WERI-Rb-1 (cell line): ENCODE measurements at regions not wholly inside any gene's neighbourhood (a gene's known extent, or its start where the extent isn't known, plus 50 kb on each side); places are given as distances from the start of the nearest gene placed in this dataset.
"Not testable (repeated sequence)": the region's sequence is repeated elsewhere in the genome, so short reads cannot be mapped to it uniquely, and the experiment has no call there.

Experiments used
- DNase-seq: peaks from one replicate; pipeline ENCODE4 v3.0.0-alpha.2; 2020
- H3K27ac ChIP-seq: fragments of 250-450 bp; sonication (Bioruptor Pico); 2 replicates; pipeline ENCODE4 v1.5.1; 2020; ENCODE audit warnings: mild to moderate bottlenecking, moderate library complexity
- H3K27me3 ChIP-seq: fragments of 250-450 bp; sonication (Bioruptor Pico); 2 replicates; pipeline ENCODE4 v1.5.1; 2021; ENCODE audit warnings: mild to moderate bottlenecking, low read depth, moderate library complexity; ENCODE audit not compliant: insufficient read depth, severe bottlenecking
- H3K36me3 ChIP-seq: fragments of 250-450 bp; sonication (Bioruptor Pico); 2 replicates; pipeline ENCODE4 v1.5.1; 2020; ENCODE audit warnings: mild to moderate bottlenecking, moderate library complexity
- H3K4me3 ChIP-seq: 2 replicates; pipeline ENCODE4 v1.5.1; 2011; ENCODE audit warnings: low read depth, mild to moderate bottlenecking, control low read depth, low read length
- H3K9me3 ChIP-seq: fragments of 250-450 bp; sonication (Bioruptor Pico); 2 replicates; pipeline ENCODE4 v1.5.1; 2021; ENCODE audit warnings: mild to moderate bottlenecking, moderate library complexity; ENCODE audit not compliant: severe bottlenecking
- TF ChIP-seq, protein P1 (sequence below): IDR thresholded peaks from 2 replicates; pipeline ENCODE4 v1.5.1; 2011; ENCODE audit warnings: low read depth, mild to moderate bottlenecking, control low read depth, inconsistent platforms, low read length

DNA sequence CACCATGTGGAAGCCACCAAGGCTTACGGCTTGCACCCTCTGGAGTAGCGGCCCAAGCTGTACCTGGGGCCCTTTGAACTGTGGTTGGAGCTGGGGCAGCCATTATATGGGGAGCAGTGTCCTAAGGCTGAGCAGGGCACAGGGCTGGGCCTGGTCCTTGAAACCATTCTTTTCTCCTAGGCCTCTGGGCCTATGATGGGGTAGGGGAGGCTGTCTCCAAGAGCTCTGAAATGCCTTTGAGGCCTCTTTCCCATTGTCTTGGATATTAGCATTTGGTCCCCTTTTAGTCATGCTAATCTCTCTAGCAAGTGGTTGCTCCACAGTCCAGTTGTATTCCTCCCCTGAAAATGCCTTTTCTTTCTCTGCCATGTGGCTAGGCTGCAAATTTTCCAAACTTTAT is 96.4 kb upstream of the ARX start:
- TF ChIP-seq, protein P1, sequence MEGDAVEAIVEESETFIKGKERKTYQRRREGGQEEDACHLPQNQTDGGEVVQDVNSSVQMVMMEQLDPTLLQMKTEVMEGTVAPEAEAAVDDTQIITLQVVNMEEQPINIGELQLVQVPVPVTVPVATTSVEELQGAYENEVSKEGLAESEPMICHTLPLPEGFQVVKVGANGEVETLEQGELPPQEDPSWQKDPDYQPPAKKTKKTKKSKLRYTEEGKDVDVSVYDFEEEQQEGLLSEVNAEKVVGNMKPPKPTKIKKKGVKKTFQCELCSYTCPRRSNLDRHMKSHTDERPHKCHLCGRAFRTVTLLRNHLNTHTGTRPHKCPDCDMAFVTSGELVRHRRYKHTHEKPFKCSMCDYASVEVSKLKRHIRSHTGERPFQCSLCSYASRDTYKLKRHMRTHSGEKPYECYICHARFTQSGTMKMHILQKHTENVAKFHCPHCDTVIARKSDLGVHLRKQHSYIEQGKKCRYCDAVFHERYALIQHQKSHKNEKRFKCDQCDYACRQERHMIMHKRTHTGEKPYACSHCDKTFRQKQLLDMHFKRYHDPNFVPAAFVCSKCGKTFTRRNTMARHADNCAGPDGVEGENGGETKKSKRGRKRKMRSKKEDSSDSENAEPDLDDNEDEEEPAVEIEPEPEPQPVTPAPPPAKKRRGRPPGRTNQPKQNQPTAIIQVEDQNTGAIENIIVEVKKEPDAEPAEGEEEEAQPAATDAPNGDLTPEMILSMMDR, result no peak
- no peaks in the 10 kb centered on the region for H3K9me3 ChIP-seq
- H3K36me3 ChIP-seq, result no peaks in the 10 kb centered on the region
- H3K27ac ChIP-seq, result no peak overlapping the region
- DNase-seq, result no peak
- H3K4me3 ChIP-seq, result no peak overlapping the region
- H3K27me3 ChIP-seq, result no peaks in the 10 kb centered on the region

DNA sequence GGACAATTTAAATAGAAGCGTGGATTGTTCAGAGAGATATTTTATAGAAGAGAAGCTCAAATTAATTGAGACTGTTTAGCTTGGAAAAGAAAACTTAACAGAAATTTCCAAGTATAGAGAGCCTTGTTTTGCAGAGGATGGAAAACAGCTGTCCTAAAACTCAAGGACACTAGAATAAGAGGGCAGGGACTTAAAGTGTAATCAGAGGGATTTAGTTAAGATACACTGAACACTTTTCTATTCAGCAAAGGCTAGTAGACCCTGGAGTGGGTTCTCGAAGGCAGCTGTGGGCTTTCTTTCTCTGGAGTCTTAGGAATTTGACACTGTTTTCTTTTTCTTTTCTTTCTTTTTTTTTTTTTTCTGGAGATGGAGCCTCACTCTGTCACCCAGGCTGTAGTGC is 92.7 kb upstream of the ARX start:
- H3K27ac ChIP-seq, result no peak overlapping the region
- TF ChIP-seq, protein P1, result no peak
- no peaks in the 10 kb centered on the region for H3K36me3 ChIP-seq
- no peak overlapping the region for H3K4me3 ChIP-seq
- DNase-seq, result no peak
- no peaks in the 10 kb centered on the region for H3K9me3 ChIP-seq
- no peaks in the 10 kb centered on the region for H3K27me3 ChIP-seq

DNA sequence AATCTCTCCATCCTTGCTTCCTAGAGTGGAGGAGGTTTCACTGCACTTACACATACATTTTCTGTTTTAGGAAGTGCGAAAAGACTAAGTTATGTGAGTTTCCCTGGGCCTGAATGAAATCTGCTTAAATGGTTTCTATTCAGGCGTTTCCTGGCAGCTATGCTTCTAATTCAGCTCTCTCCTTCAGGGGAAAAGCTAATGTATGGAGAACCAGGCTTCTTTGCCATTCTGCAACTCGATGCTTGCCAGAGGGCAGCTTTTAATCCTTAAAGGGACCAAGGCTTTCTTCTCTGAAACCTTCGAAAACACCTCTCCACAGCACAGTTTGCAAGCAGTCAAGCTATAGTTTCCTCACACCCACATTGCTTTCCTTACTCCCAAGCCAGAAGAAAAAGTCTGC is 89.5 kb upstream of the ARX start:
- Histone ChIP-seq H3K9me3 (no peaks in the 10 kb centered on the region), H3K27ac (no peak overlapping the region), H3K4me3 (no peak overlapping the region), H3K27me3 (no peaks in the 10 kb centered on the region), H3K36me3 (no peaks in the 10 kb centered on the region)
- TF ChIP-seq, protein P1, result no peak
- DNase-seq, result no peak

DNA sequence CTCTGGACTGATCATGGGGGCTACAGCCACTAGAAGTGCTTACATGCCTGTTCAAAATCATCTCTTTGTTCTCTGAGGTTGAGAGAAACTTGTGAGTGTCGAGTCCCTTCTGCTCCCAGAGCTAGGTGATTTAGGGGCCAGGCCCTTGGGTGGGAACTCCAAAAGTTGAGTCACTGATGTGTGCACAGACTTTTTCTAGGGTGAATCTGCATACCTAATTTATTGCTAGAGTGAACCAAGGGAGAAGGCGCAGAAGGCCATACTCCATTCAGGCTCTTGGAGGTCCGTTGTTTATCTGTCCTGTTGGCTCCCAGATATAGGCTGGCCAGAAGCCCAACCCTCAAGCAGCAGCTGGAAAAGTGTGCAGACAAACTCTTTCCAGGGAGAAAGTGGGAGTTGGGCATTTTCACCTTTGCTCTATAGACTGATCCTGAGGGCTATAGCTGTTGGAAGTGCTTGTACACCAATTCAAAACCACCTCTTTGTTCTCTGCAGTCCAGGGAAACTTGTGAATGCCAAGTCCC is 80.8 kb upstream of the ARX start:
- TF ChIP-seq, protein P1, result no peak
- H3K36me3 ChIP-seq, result no peaks in the 10 kb centered on the region
- peaks cover 3% of the 10 kb centered on the region for H3K27me3 ChIP-seq

DNA sequence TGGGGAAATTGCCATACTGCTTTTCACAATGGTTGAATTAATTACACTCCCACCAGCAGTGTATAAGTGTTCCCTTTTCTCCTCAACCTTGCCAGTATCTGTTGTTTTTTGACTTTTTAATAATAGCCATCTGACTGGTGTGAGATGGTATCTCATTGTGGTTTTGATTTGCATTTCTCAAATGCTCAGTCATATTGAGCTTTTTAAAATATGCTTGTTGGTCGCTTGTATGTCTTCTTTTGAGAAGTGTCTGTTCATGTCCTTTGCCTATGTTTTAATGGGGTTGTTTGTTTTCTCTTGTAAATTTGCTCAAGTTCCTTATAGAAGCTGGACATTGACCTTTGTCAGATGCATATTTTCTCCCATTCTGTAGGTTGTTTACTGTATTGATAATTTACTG is 75.4 kb upstream of the ARX start:
- H3K9me3 ChIP-seq, H3K27ac ChIP-seq, H3K27me3 ChIP-seq, DNase-seq, H3K36me3 ChIP-seq, H3K4me3 ChIP-seq: not testable (repeated sequence)

More for the DNA sequence above, 80.8 kb upstream of the ARX start:
- H3K9me3 ChIP-seq, result no peaks in the 10 kb centered on the region
- no peak for DNase-seq
- no peak overlapping the region for H3K27ac ChIP-seq
- no peak overlapping the region for H3K4me3 ChIP-seq

DNA sequence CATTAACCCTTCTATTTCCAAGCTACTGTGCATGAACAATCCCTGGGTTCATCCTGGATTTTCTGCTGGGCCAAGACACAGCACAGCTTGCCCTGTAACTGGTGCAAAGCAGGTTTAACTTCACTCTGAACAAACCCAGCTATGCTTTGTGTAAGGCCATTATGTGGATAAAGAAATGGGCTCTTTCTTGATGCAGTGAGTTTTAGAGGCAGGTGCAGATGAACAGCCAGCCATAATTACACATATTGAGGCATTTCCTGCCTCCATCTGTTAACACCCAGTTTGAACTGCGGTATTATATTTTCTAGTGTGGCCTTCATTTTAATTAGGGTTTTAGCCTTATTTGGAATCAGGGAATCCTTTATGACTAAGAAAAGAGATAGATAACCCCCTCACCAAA is 68.7 kb upstream of the ARX start:
- DNase-seq, result no peak
- no peaks in the 10 kb centered on the region for H3K9me3 ChIP-seq
- H3K27me3 ChIP-seq, result no peaks in the 10 kb centered on the region
- TF ChIP-seq, protein P1, result no peak
- H3K36me3 ChIP-seq, result no peaks in the 10 kb centered on the region
- H3K4me3 ChIP-seq, result no peak overlapping the region
- H3K27ac ChIP-seq, result no peak overlapping the region
